DND-41 (cell line): ENCODE measurements at regions not wholly inside any gene's neighbourhood (a gene's known extent, or its start where the extent isn't known, plus 50 kb on each side); places are given as distances from the start of the nearest gene placed in this dataset.

ENCODE experiments used
- CTCF ChIP-seq: IDR thresholded peaks from 2 replicates; pipeline ENCODE4 v1.5.1; 2012; ENCODE audit warnings: borderline replicate concordance, low read length, moderate library complexity, mild to moderate bottlenecking; ENCODE audit not compliant: poor library complexity, severe bottlenecking; ENCODE audit errors: extremely low read depth
- EZH2 ChIP-seq: IDR thresholded peaks from 3 replicates; pipeline ENCODE4 v1.6.1; 2012; ENCODE audit warnings: borderline replicate concordance, low read depth, mild to moderate bottlenecking, moderate library complexity, low read length, inconsistent platforms; ENCODE audit not compliant: severe bottlenecking

- no peak for TF ChIP-seq CTCF
- TF ChIP-seq EZH2: no peak
Measured at GRCh38 chr15:98277602-98278001, 317.1 kb downstream of the ARRDC4 start.
